Lower leg skin (tissue), 4 donors: ENCODE measurements at regions not wholly inside any gene's neighbourhood (a gene's known extent, or its start where the extent isn't known, plus 50 kb on each side); places are given as distances from the start of the nearest gene placed in this dataset.

Experiments
- DNase-seq, 2 donors: peaks; one replicate each; pipeline ENCODE4 v3.0.0-alpha.2; 2019; ENCODE audit warnings: low spot score in 2 of 2
- H3K4me3 ChIP-seq: fragments of 200-600 bp; sonication (generic); 2 replicates; pipeline ENCODE4 v1.5.1; 2017; ENCODE audit warnings: mild to moderate bottlenecking, low read depth; ENCODE audit not compliant: poor library complexity, severe bottlenecking
- CTCF ChIP-seq, 3 donors: fragments of 450-650 bp; IDR thresholded peaks; one replicate each; pipeline ENCODE4 v1.5.1; 2016; ENCODE audit warnings: antibody characterized with exemption in 3 of 3, mild to moderate bottlenecking in 3 of 3, moderate library complexity in 2 of 3
- POLR2A ChIP-seq, 2 donors: fragments of 450-650 bp; IDR thresholded peaks; one replicate each; pipeline ENCODE4 v1.6.1; 2016 to 2017; ENCODE audit warnings: antibody characterized with exemption in 2 of 2, mild to moderate bottlenecking in 1 of 2, moderate library complexity in 1 of 2
- WGBS, 2 donors: methylation state at CpG; one replicate each; pipeline ENCODE4 v1.1.5; 2018; 5-methylcytosine and 5-hydroxymethylcytosine counted together
- intact Hi-C: fragments of 100-400 bp; cut with DNase I; formaldehyde crosslinking; loops from one replicate; pipeline ENCODE4 v1.15.0; 2023; ENCODE audit warnings: low total_unique reads

- WGBS, 2 donors, result 95 to 97% methylated on average over 2 of the region's 2 CpGs
- no peak overlapping the region for H3K4me3 ChIP-seq
- intact Hi-C loops, result no loop called here
- TF ChIP-seq POLR2A (IDR thresholded peaks at IDR 0.05) (no peak), CTCF (IDR thresholded peaks at IDR 0.05) (no peak)
- DNase-seq, result no peak
These were observed 113.6 kb downstream of the GLI2 start for GRCh38 chr2:120849278-120849677.

- no peak overlapping the region for H3K4me3 ChIP-seq
- TF ChIP-seq CTCF (IDR thresholded peaks at IDR 0.05) (no peak), POLR2A (IDR thresholded peaks at IDR 0.05) (no peak)
- WGBS, 2 donors, result 65 to 69% methylated on average over 5 of the region's 5 CpGs
- intact Hi-C loops, result no loop called here
- DNase-seq, result no peak
These were observed 114.9 kb downstream of the GLI2 start for GRCh38 chr2:120850551-120850950.

GRCh38 chr2:120851116-120851773 is 115.6 kb downstream of the GLI2 start:
- intact Hi-C loops, result no loop called here
- H3K4me3 ChIP-seq, result no peak overlapping the region
- no peak for DNase-seq
- TF ChIP-seq CTCF (IDR thresholded peaks at IDR 0.05), result no peak
- WGBS, 2 donors, result 87 to 89% methylated on average over 3 of the region's 3 CpGs

- WGBS, 2 donors, result 89 to 91% methylated on average over 12 of the region's 12 CpGs
- TF ChIP-seq POLR2A (IDR thresholded peaks at IDR 0.05), result no peak
- no peak for TF ChIP-seq CTCF (IDR thresholded peaks at IDR 0.05)
- no peak for DNase-seq
These were observed 116.6 kb downstream of the GLI2 start for GRCh38 chr2:120852200-120852815.

GRCh38 chr2:120853306-120854013 is 117.8 kb downstream of the GLI2 start:
- intact Hi-C loops, result no loop called here
- H3K4me3 ChIP-seq, result no peak overlapping the region
- 90 to 92% methylated on average over 5 of the region's 5 CpGs for WGBS, 2 donors
- no peak for TF ChIP-seq POLR2A (IDR thresholded peaks at IDR 0.05)
- no peak for TF ChIP-seq CTCF (IDR thresholded peaks at IDR 0.05)
- no peak for DNase-seq

More at GRCh38 chr2:120852200-120852815, 116.6 kb downstream of the GLI2 start:
- H3K4me3 ChIP-seq, result no peak overlapping the region
- intact Hi-C loops, result no loop called here
